NCI-H460 (cell line): ENCODE measurements at regions not wholly inside any gene's neighbourhood (a gene's known extent, or its start where the extent isn't known, plus 50 kb on each side); places are given as distances from the start of the nearest gene placed in this dataset.
"Not testable (repeated sequence)": the region's sequence is repeated elsewhere in the genome, so short reads cannot be mapped to it uniquely, and the experiment has no call there.

Source experiments
- DNase-seq: peaks from one replicate; pipeline ENCODE4 v3.0.0-alpha.2; 2016; ENCODE audit warnings: low read depth; ENCODE audit errors: extremely low read depth

- DNase-seq = no peak
Observed at GRCh38 chr5:93235761-93236160, 345.3 kb downstream of the NR2F1-AS1 start.

- no peak for DNase-seq
Observed at GRCh38 chr5:93226202-93226735, 354.8 kb downstream of the NR2F1-AS1 start.

- no peak for DNase-seq
Observed at GRCh38 chr5:93225748-93226147, 355.3 kb downstream of the NR2F1-AS1 start.

- no peak for DNase-seq
Observed at GRCh38 chr5:93224624-93225023, 356.4 kb downstream of the NR2F1-AS1 start.

GRCh38 chr5:93221773-93222172 is 359.2 kb downstream of the NR2F1-AS1 start:
- no peak for DNase-seq

DNA sequence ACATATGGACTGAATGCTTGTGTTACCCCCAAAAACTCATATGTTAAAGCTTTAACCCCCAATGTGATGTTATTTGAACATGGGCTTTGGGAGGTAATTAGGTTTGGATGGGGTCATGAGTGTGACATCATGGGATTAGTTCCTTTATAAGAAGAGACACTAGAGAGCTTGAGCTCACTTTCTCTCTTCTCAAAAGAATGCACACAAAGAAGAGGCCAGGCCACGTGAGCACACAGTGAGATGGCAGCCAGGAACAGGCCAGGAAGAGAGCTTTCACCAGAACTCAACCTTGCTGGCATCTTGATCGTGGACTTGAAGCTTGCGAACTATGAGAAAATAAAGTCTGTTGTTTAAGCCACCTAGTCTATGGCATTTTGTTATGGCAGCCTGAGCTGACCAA is 360.6 kb downstream of the NR2F1-AS1 start:
- DNase-seq = no peak

- DNase-seq = no peak
Observed at GRCh38 chr5:93219641-93220145, 361.3 kb downstream of the NR2F1-AS1 start.

DNA sequence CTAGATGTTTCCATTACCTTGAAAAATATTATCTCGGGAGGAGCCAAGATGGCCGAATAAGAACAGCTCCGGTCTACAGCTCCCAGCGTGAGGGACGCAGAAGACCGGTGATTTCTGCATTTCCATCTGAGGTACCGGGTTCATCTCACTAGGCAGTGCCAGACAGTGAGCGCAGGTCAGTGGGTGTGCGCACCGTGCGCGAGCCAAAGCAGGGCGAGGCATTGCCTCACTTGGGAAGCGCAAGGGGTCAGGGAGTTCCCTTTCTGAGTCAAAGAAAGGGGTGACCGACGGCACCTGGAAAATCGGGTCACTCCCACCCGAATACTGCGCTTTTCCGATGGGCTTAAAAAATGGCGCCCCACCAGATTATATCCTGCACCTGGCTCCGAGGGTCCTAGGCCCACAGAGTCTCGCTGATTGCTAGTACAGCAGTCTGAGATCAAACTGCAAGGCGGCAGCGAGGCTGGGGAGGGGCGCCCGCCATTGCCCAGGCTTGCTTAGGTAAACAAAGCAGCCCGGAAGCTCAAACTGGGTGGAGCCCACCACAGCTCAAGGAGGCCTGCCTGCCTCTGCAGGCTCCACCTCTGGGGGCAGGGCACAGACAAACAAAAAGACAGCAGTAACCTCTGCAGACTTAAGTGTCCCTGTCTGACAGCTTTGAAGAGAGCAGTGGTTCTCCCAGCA is 367.8 kb downstream of the NR2F1-AS1 start:
- not testable (repeated sequence) for DNase-seq

GRCh38 chr5:93209476-93209875 is 371.5 kb downstream of the NR2F1-AS1 start:
- DNase-seq = no peak

GRCh38 chr5:93208141-93208751 is 372.8 kb downstream of the NR2F1-AS1 start:
- no peak for DNase-seq

DNA sequence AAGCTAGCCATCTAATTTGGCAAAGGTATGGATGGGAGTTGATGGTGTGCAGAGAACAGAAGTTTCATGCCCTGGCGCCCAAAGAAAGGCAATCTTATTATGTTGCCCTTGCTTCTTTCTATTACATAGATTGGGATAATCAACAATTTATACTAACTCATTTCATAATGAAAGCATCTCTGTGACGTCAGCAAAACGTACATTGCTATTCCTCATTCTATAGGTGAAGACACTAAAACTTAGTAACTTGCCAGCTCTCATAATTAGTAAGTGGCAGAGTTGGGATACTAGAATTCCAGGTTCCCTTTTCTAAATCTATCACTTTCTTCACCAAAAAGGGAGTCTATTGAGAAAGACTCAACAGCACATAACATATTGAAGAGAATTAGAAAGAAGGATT is 374.8 kb downstream of the NR2F1-AS1 start:
- no peak for DNase-seq

GRCh38 chr5:93201061-93201460 is 380.0 kb downstream of the NR2F1-AS1 start:
- DNase-seq = no peak

DNA sequence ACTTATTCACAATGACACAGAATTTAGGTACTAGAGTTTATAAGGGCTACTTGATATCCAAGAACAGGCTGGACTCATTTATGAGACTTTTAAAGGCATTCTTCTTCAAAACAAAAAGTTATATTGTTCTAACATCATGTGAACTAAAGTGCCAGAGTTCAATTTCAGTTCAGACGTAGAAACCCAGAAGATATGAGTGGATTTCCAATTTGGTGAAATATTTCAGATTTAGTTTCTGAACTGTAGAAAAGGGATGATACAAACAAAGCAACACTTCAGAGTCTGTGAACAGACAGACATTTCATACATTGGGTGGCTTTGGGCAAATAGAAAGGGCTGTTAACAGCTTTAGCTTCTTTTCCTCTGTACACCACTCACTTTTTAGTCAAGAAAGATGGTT is 384.0 kb downstream of the NR2F1-AS1 start:
- no peak for DNase-seq

DNA sequence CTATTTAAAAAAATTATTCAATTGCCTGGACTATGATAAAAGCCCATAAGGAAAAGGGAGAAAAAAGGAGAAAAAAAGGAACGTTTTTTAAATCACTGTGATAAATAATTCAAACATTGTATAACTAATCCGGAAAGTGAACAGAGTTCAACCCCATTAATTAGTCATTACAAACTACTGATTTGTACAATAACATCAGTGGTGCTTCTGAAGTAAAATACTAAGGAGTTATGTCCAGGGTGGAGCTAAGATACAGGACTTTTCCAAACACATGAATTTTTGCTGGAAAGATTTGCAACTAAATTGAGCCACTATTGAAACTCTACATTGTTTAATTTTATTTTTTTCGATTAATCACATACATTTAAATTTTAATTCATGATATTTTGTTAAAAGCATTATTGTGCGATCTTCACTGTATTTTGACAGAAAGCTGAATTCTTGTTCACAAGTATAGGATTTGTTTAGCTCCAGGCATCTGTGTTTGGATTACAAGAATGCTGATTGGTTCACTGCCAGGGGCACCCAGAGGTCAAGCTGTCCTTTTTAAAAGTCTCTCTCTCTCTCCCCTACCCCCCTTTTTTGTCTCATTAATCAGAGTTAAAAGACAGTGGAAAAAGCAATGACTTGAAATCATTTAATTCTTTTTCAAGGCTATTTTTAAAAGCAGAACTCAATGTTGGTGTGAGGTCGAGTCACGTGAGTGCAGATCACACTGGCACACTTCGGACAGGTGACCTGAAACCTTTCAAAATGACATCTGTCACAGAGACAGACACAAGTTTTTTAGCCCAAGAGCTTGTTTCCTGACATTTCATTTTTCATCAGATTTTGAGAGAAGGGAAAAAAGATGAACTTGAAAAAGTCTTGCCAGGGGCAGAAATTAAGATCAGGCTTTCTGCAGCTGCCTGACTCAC is 387.3 kb downstream of the NR2F1-AS1 start:
- DNase-seq = no peak

DNA sequence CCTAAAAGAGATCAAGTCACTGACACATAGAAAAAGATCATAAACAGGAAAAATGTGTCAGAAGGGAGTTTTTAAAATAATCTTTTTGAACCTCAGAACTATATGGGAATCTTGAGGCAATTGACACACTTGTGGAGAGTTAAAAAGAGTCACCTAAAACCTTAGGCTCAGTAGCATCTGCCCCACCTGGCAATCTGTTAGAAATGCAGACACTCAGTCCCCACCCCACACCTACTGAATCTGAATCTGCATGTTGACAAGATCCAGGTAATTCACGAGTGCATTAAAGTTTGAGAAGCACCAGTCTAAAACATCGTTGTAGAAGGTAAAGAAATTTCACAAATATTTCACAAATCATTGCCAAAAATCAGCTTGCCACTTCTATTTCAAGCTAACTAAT is 388.3 kb downstream of the NR2F1-AS1 start:
- no peak for DNase-seq

- DNase-seq = peak; percentile 63
Observed at GRCh38 chr5:93192087-93192486, 388.9 kb downstream of the NR2F1-AS1 start.

GRCh38 chr5:93191035-93191817 is 389.8 kb downstream of the NR2F1-AS1 start:
- DNase-seq = no peak

- DNase-seq = peak; percentile 40
Observed at GRCh38 chr5:93189707-93190120, 391.3 kb downstream of the NR2F1-AS1 start.

DNA sequence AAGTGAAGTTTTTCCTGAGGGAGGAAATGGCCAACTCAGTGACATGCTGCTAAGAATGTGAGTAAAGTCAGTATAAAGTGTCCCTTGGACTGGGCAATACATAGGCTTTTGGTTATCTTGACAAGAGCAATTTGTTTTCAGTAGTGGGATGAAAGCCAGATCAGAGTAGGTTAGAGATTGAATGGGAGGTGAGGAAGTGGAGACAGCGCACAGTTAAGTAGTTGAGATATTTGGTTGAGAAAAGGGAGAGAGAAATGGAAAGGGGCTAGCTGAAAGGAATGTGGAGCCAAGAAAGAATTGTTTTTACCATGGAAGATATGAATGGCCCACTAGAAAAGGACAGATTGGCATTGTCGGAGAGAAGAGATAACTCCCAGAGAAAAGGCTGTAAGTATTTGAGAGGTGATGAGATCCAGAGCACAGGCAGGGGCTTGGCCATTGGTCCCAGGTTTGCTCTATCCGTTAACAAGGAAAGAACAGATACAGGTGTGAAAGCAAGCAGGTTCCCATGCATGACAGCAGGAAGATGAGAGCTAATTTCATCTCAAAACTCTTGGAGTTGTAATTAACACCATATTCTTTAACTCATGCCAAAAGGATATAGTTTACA is 392.0 kb downstream of the NR2F1-AS1 start:
- no peak for DNase-seq
